ENCODE measurements at regions not wholly inside any gene's neighbourhood (a gene's known extent, or its start where the extent isn't known, plus 50 kb on each side); places are given as distances from the start of the nearest gene placed in this dataset.

GRCh38 chr4:122279670-122280069, 99.1 kb upstream of the ADAD1 start:
- Histone ChIP-seq H3K14ac (replicated peaks; ENCODE audit: low read depth, low read length) (no peak overlapping the region), H3K4me3 (ENCODE audit: insufficient read depth, low read depth, low read length) (no peak overlapping the region), H2BK5ac (ENCODE audit: low read depth, low read length, poor library complexity, severe bottlenecking) (no peak overlapping the region), H3K4me1 (ENCODE audit: control insufficient read depth, insufficient read depth, low read length) (no peaks in the 10 kb centered on the region), H2BK15ac (ENCODE audit: low read depth, low read length) (no peak overlapping the region), H2AK9ac (replicated peaks; ENCODE audit: low read depth, low read length, poor library complexity) (no peak overlapping the region), H3K27me3 (ENCODE audit: control insufficient read depth, insufficient read depth, low read length) (no peaks in the 10 kb centered on the region), H4K8ac (ENCODE audit: low read depth in 2 of 2, low read length in 2 of 2) (no peak overlapping the region), H4K20me1 (ENCODE audit: insufficient read depth, low read length) (no peaks in the 10 kb centered on the region), H3K79me1 (ENCODE audit: low read depth in 1 of 2, low read length in 2 of 2) (no peaks in the 10 kb centered on the region), H3K56ac (ENCODE audit: extremely low read depth, insufficient read depth, low read length) (no peak overlapping the region), H3K18ac (ENCODE audit: low read depth, low read length) (no peak overlapping the region), H3K9ac (ENCODE audit: low read depth, low read length) (no peak overlapping the region), H3K4ac (ENCODE audit: low read depth, low read length) (no peak overlapping the region), H2BK120ac (ENCODE audit: low read depth, low read length) (no peak overlapping the region), H2AK5ac (ENCODE audit: low read depth, low read length) (no peak overlapping the region), H3K4me2 (ENCODE audit: low read depth, low read length) (no peak overlapping the region), H3K27ac (ENCODE audit: insufficient read depth, low read length) (no peak overlapping the region), H3K23ac (ENCODE audit: low read depth, low read length) (no peak overlapping the region), H3K36me3 (ENCODE audit: control insufficient read depth, insufficient read depth, low read length) (peaks cover 12% of the 10 kb centered on the region; the same call in 1 of the 2 replicates), H4K5ac (ENCODE audit: low read depth, low read length) (no peak overlapping the region), H3K9me3 (ENCODE audit: control insufficient read depth, insufficient read depth, low read length) (no peaks in the 10 kb centered on the region), H2BK20ac (ENCODE audit: low read depth, low read length) (no peak overlapping the region), H4K91ac (ENCODE audit: insufficient read depth, low read depth, low read length) (no peak overlapping the region), H2AFZ (replicated peaks; ENCODE audit: low read length, poor library complexity) (no peak overlapping the region), H3K9me1 (ENCODE audit: insufficient read depth, low read length) (no peaks in the 10 kb centered on the region; the same call in 1 of the 2 replicates)
- no CpG with 5 or more reads among the region's 2 CpGs for WGBS, 2 experiments (ENCODE audit: extremely low coverage in 2 of 2, insufficient read length in 1 of 2)
- BruUV-seq (replicated peaks): no TSS peak
- no peak for ATAC-seq (ENCODE audit: low read depth)
- POLR2A ChIA-PET (ENCODE audit: unreplicated experiment): no interaction called here
- no peak for DNase-seq
- in situ Hi-C loops (cut with MboI; ENCODE audit: low sequenced_read_pairs): no loop called here
- CTCF ChIA-PET: no interaction called here
- dilution Hi-C loops (cut with HindIII; ENCODE audit: low sequenced_read_pairs, unreplicated experiment): no loop called here
- intact Hi-C loops (cut with micrococcal nuclease): no loop called here
- TF ChIP-seq CTCF (conservative IDR thresholded peaks at IDR 0.05; ENCODE audit: low read depth, low read length): no peak
- TF ChIP-seq NFE2L2 (IDR thresholded peaks at IDR 0.05; ENCODE audit: low read depth, low read length): no peak
- TF ChIP-seq MAZ (IDR thresholded peaks at IDR 0.05; ENCODE audit: borderline replicate concordance, low read depth, low read length): no peak
- TF ChIP-seq MXI1 (IDR thresholded peaks at IDR 0.05; ENCODE audit: borderline replicate concordance, low read depth, low read length): no peak
- TF ChIP-seq CEBPB (IDR thresholded peaks at IDR 0.05; ENCODE audit: low read depth, low read length): no peak
- TF ChIP-seq, protein P1, sequence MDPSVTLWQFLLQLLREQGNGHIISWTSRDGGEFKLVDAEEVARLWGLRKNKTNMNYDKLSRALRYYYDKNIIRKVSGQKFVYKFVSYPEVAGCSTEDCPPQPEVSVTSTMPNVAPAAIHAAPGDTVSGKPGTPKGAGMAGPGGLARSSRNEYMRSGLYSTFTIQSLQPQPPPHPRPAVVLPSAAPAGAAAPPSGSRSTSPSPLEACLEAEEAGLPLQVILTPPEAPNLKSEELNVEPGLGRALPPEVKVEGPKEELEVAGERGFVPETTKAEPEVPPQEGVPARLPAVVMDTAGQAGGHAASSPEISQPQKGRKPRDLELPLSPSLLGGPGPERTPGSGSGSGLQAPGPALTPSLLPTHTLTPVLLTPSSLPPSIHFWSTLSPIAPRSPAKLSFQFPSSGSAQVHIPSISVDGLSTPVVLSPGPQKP (IDR thresholded peaks at IDR 0.05; ENCODE audit: borderline replicate concordance, low read depth, low read length): no peak
- no peak for TF ChIP-seq MAFK (IDR thresholded peaks at IDR 0.05; ENCODE audit: low read depth, low read length)
- TF ChIP-seq SMC3 (IDR thresholded peaks at IDR 0.05; ENCODE audit: low read depth, low read length): no peak
- no peak for TF ChIP-seq POLR2A (IDR thresholded peaks at IDR 0.05; ENCODE audit: low read depth, low read length)
- TF ChIP-seq USF2 (IDR thresholded peaks at IDR 0.05; ENCODE audit: low read depth, low read length): no peak
- TF ChIP-seq RFX5 (IDR thresholded peaks at IDR 0.05; ENCODE audit: low read depth, low read length): no peak
- TF ChIP-seq CHD1 (IDR thresholded peaks at IDR 0.05; ENCODE audit: low read depth, low read length): no peak
- no peak for TF ChIP-seq BHLHE40 (IDR thresholded peaks at IDR 0.05; ENCODE audit: low read depth, low read length)
- TF ChIP-seq RCOR1 (IDR thresholded peaks at IDR 0.05; ENCODE audit: insufficient replicate concordance, low read length): no peak
